Ishikawa (cell line): ENCODE measurements at regions not wholly inside any gene's neighbourhood (a gene's known extent, or its start where the extent isn't known, plus 50 kb on each side); places are given as distances from the start of the nearest gene placed in this dataset.
"Not testable (repeated sequence)": the region's sequence is repeated elsewhere in the genome, so short reads cannot be mapped to it uniquely, and the experiment has no call there.

Source experiments
- CEBPB ChIP-seq: IDR thresholded peaks from 2 replicates; pipeline ENCODE4 v1.6.1; 2012
- EGR1 ChIP-seq: IDR thresholded peaks from 2 replicates; pipeline ENCODE4 v1.6.1; 2012
- EP300 ChIP-seq: IDR thresholded peaks from 2 replicates; pipeline ENCODE4 v1.6.1; 2012; ENCODE audit warnings: borderline replicate concordance
- FOXM1 ChIP-seq: IDR thresholded peaks from 2 replicates; pipeline ENCODE4 v1.6.1; 2012; ENCODE audit warnings: low read depth, borderline replicate concordance
- NFIC ChIP-seq: IDR thresholded peaks from 2 replicates; pipeline ENCODE4 v1.6.1; 2012
- RAD21 ChIP-seq: IDR thresholded peaks from 2 replicates; pipeline ENCODE4 v1.6.1; 2012; ENCODE audit warnings: low read depth
- TAF1 ChIP-seq: IDR thresholded peaks from 2 replicates; pipeline ENCODE4 v1.6.1; 2012; ENCODE audit warnings: low read depth, mild to moderate bottlenecking
- TCF12 ChIP-seq: IDR thresholded peaks from 2 replicates; pipeline ENCODE4 v1.6.1; 2012; ENCODE audit warnings: low read depth
- TEAD4 ChIP-seq: IDR thresholded peaks from 2 replicates; pipeline ENCODE4 v1.6.1; 2012
- YY1 ChIP-seq: IDR thresholded peaks from 2 replicates; pipeline ENCODE4 v1.6.1; 2012; ENCODE audit warnings: low read depth
- ZBTB7A ChIP-seq: IDR thresholded peaks from 2 replicates; pipeline ENCODE4 v1.6.1; 2012; ENCODE audit warnings: low read depth
- TF ChIP-seq, protein P1 (sequence below): IDR thresholded peaks from 2 replicates; pipeline ENCODE4 v1.6.1; 2012
- TF ChIP-seq, protein P2 (sequence below): IDR thresholded peaks from 2 replicates; pipeline ENCODE4 v1.6.1; 2012
- TF ChIP-seq, protein P3 (sequence below): IDR thresholded peaks from 2 replicates; pipeline ENCODE4 v1.6.1; 2012; ENCODE audit warnings: low read depth, mild to moderate bottlenecking

DNA sequence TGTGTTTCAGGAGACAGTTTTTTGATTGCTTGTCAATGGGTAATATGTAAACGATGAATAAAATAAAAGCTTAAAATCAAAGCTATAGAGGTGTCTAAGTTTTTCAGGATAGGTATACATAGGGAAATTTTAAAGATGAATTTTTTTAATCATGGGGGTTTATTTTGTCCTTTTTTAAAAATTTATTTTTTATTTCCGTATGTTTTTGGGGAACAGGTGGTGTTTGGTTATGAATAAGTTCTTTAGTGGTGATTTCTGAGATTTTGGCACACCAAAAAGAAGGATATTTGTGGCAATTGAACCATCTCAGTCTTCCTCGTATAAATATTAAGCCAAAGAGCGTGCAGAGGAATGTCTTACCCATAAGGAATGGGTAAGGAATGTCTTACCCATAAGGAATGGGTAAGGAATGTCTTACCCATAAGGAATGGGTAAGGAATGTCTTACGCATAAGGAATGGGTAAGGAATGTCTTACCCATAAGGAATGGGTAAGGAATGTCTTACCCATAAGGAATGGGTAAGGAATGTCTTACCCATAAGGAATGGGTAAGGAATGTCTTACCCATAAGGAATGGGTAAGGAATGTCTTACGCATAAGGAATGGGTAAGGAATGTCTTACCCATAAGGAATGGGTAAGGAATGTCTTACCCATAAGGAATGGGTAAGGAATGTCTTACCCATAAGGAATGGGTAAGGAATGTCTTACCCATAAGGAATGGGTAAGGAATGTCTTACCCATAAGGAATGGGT lies 53.5 kb upstream of the PLCB4 start:
- TF ChIP-seq TAF1, YY1, ZBTB7A, EGR1, RAD21, CEBPB: not testable (repeated sequence)
- TF ChIP-seq EP300 = peak; percentile 86; the same call in 1 of the 2 replicates
- TF ChIP-seq, protein P1, sequence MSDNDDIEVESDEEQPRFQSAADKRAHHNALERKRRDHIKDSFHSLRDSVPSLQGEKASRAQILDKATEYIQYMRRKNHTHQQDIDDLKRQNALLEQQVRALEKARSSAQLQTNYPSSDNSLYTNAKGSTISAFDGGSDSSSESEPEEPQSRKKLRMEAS = not testable (repeated sequence)
- TF ChIP-seq, protein P2, sequence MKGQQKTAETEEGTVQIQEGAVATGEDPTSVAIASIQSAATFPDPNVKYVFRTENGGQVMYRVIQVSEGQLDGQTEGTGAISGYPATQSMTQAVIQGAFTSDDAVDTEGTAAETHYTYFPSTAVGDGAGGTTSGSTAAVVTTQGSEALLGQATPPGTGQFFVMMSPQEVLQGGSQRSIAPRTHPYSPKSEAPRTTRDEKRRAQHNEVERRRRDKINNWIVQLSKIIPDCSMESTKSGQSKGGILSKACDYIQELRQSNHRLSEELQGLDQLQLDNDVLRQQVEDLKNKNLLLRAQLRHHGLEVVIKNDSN = not testable (repeated sequence)
- TF ChIP-seq, protein P3, sequence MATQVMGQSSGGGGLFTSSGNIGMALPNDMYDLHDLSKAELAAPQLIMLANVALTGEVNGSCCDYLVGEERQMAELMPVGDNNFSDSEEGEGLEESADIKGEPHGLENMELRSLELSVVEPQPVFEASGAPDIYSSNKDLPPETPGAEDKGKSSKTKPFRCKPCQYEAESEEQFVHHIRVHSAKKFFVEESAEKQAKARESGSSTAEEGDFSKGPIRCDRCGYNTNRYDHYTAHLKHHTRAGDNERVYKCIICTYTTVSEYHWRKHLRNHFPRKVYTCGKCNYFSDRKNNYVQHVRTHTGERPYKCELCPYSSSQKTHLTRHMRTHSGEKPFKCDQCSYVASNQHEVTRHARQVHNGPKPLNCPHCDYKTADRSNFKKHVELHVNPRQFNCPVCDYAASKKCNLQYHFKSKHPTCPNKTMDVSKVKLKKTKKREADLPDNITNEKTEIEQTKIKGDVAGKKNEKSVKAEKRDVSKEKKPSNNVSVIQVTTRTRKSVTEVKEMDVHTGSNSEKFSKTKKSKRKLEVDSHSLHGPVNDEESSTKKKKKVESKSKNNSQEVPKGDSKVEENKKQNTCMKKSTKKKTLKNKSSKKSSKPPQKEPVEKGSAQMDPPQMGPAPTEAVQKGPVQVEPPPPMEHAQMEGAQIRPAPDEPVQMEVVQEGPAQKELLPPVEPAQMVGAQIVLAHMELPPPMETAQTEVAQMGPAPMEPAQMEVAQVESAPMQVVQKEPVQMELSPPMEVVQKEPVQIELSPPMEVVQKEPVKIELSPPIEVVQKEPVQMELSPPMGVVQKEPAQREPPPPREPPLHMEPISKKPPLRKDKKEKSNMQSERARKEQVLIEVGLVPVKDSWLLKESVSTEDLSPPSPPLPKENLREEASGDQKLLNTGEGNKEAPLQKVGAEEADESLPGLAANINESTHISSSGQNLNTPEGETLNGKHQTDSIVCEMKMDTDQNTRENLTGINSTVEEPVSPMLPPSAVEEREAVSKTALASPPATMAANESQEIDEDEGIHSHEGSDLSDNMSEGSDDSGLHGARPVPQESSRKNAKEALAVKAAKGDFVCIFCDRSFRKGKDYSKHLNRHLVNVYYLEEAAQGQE = not testable (repeated sequence)
- peak; percentile 87 for TF ChIP-seq TCF12
- 0 out of 2 replicates have a peak, but pooled peaks have one; percentile 22 for TF ChIP-seq NFIC
- TF ChIP-seq FOXM1 = peak; percentile 86
- TF ChIP-seq TEAD4 = peak; percentile 73
